ENCODE measurements at regions not wholly inside any gene's neighbourhood (a gene's known extent, or its start where the extent isn't known, plus 50 kb on each side); places are given as distances from the start of the nearest gene placed in this dataset.

GRCh38 chr6:24076011-24076410 is 50.0 kb upstream of the NRSN1 start:
- no peak for TF ChIP-seq EZH2 (IDR thresholded peaks at IDR 0.05; ENCODE audit: borderline replicate concordance)
- TF ChIP-seq EZH2phosphoT487 (IDR thresholded peaks at IDR 0.05; ENCODE audit: low read depth, severe bottlenecking, unreplicated experiment), result no peak
